GM19328 (cell line): ENCODE measurements at regions not wholly inside any gene's neighbourhood (a gene's known extent, or its start where the extent isn't known, plus 50 kb on each side); places are given as distances from the start of the nearest gene placed in this dataset.

Experiments used
- ATAC-seq: cut with Tn5 transposase; IDR thresholded peaks from one replicate; pipeline ENCODE4 v1.9.1; 2021; ENCODE audit warnings: mild to moderate bottlenecking, moderate library complexity; ENCODE audit not compliant: unreplicated experiment

- no peak for ATAC-seq
These were observed 99.9 kb upstream of the IL6 start for GRCh38 chr7:22627136-22627535.

- ATAC-seq, result no peak
These were observed 101.7 kb upstream of the IL6 start for GRCh38 chr7:22625251-22625650.

GRCh38 chr7:22624781-22625180 lies 102.2 kb upstream of the IL6 start:
- ATAC-seq, result no peak

- no peak for ATAC-seq
These were observed 104.7 kb upstream of the IL6 start for GRCh38 chr7:22622116-22622785.

- ATAC-seq, result no peak
These were observed 108.5 kb upstream of the IL6 start for GRCh38 chr7:22618528-22618927.

- no peak for ATAC-seq
These were observed 109.8 kb upstream of the IL6 start for GRCh38 chr7:22617166-22617565.

GRCh38 chr7:22613496-22613895 lies 113.5 kb upstream of the IL6 start:
- ATAC-seq, result no peak

- ATAC-seq, result no peak
These were observed 112.8 kb upstream of the STEAP1B start for GRCh38 chr7:22612776-22613175.

- ATAC-seq, result peak; percentile 66
These were observed 111.7 kb upstream of the STEAP1B start for GRCh38 chr7:22611758-22612079.

- ATAC-seq, result no peak
These were observed 111.2 kb upstream of the STEAP1B start for GRCh38 chr7:22610951-22611757.

- no peak for ATAC-seq
These were observed 110.3 kb upstream of the STEAP1B start for GRCh38 chr7:22610263-22610662.

- ATAC-seq, result no peak
These were observed 107.2 kb upstream of the STEAP1B start for GRCh38 chr7:22607180-22607579.

- no peak for ATAC-seq
These were observed 104.3 kb upstream of the STEAP1B start for GRCh38 chr7:22604246-22604645.

GRCh38 chr7:22601812-22602565 lies 102.0 kb upstream of the STEAP1B start:
- no peak for ATAC-seq

- ATAC-seq, result no peak
These were observed 101.4 kb upstream of the STEAP1B start for GRCh38 chr7:22601408-22601807.

GRCh38 chr7:22601003-22601402 lies 101.0 kb upstream of the STEAP1B start:
- ATAC-seq, result no peak

- ATAC-seq, result no peak
These were observed 98.4 kb upstream of the STEAP1B start for GRCh38 chr7:22598318-22598920.

GRCh38 chr7:22597844-22598243 lies 97.9 kb upstream of the STEAP1B start:
- no peak for ATAC-seq

- ATAC-seq, result no peak
These were observed 96.9 kb upstream of the STEAP1B start for GRCh38 chr7:22596763-22597400.

GRCh38 chr7:22594020-22594419 lies 94.0 kb upstream of the STEAP1B start:
- ATAC-seq, result no peak

GRCh38 chr7:22591271-22591670 lies 91.3 kb upstream of the STEAP1B start:
- no peak for ATAC-seq
